ENCODE measurements at regions not wholly inside any gene's neighbourhood (a gene's known extent, or its start where the extent isn't known, plus 50 kb on each side); places are given as distances from the start of the nearest gene placed in this dataset.

DNA sequence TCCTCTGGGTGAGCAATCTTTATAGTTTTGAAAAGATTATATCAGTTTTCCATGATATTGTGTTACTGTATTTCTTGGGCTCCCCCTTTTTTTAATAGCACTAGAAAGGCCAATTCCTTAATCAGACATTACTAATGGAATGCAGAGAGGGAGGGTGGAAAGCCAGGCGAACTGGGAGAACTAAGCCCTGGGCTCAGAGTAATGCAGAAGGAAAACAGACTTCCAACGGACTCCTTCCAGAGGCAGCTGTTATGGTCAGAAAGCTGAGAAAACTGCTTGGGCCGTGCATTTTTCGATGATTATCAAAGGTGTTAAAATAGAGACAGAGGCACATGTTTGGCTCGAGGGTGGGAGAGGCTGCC, 206.3 kb downstream of the FOXD2 start:
- DNase-seq (ENCODE audit: low read depth in 1 of 2, low spot score in 2 of 2) (no peak), FAIRE-seq (no peak)
- H3K23ac ChIP-seq (ENCODE audit: insufficient read length), result no peak overlapping the region
- H3K4me1 ChIP-seq (replicated peaks in 1 of 4; ENCODE audit: control insufficient read depth in 3 of 4, insufficient read depth in 4 of 4, low read length in 3 of 4), result no peaks in the 10 kb centered on the region
- no peak overlapping the region for H4K5ac ChIP-seq (ENCODE audit: insufficient read length, low read depth, low read length)
- no peak overlapping the region for H2BK15ac ChIP-seq (ENCODE audit: low read length)
- no peak for TF ChIP-seq SIX5 (IDR thresholded peaks at IDR 0.05; ENCODE audit: low read depth, low read length)
- TF ChIP-seq BACH1 (IDR thresholded peaks at IDR 0.05; ENCODE audit: low read length), result no peak
- no peak for TF ChIP-seq CEBPB (IDR thresholded peaks at IDR 0.05; ENCODE audit: low read depth, low read length)
- TF ChIP-seq SRF (IDR thresholded peaks at IDR 0.05; ENCODE audit: low read depth, low read length), result peak; percentile 43; the same call in 1 of the 2 replicates
- TF ChIP-seq FOSL1 (IDR thresholded peaks at IDR 0.05; ENCODE audit: insufficient read depth, low read depth, low read length), result no peak
- TF ChIP-seq, protein P1, sequence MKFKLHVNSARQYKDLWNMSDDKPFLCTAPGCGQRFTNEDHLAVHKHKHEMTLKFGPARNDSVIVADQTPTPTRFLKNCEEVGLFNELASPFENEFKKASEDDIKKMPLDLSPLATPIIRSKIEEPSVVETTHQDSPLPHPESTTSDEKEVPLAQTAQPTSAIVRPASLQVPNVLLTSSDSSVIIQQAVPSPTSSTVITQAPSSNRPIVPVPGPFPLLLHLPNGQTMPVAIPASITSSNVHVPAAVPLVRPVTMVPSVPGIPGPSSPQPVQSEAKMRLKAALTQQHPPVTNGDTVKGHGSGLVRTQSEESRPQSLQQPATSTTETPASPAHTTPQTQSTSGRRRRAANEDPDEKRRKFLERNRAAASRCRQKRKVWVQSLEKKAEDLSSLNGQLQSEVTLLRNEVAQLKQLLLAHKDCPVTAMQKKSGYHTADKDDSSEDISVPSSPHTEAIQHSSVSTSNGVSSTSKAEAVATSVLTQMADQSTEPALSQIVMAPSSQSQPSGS (IDR thresholded peaks at IDR 0.05; ENCODE audit: low read length), result no peak
- no peak for TF ChIP-seq SIRT6 (IDR thresholded peaks at IDR 0.05; ENCODE audit: low read length)
- H2AFZ ChIP-seq (ENCODE audit: low read length), result no peak overlapping the region
- H3K27ac ChIP-seq (ENCODE audit: low read depth, low read length), result no peak overlapping the region
- no peaks in the 10 kb centered on the region for H3K79me1 ChIP-seq (ENCODE audit: low read depth, low read length)
- H3K36me3 ChIP-seq (ENCODE audit: control insufficient read depth in 2 of 4, insufficient read depth in 4 of 4, low read length in 3 of 4), result no peaks in the 10 kb centered on the region
- H2AK5ac ChIP-seq (ENCODE audit: low read depth, low read length), result no peak overlapping the region
- H4K8ac ChIP-seq (ENCODE audit: extremely low read depth, insufficient read depth, low read length), result no peak overlapping the region
- no peak overlapping the region for H2BK20ac ChIP-seq (ENCODE audit: low read length)
- H3K4ac ChIP-seq (replicated peaks; ENCODE audit: insufficient read length, low read depth, low read length), result no peak overlapping the region
- H3K4me2 ChIP-seq (ENCODE audit: insufficient read depth in 1 of 2, low read depth in 2 of 2, low read length in 2 of 2), result no peak overlapping the region
- H2BK5ac ChIP-seq (ENCODE audit: low read depth, low read length), result no peak overlapping the region
- 93% methylated on average over 5 of the region's 5 CpGs; no CpG with 5 or more reads in 1 of the 2 experiments for WGBS, 2 experiments (ENCODE audit: extremely low coverage in 1 of 2, insufficient coverage in 1 of 2, insufficient read length in 1 of 2, insufficient replicate concordance in 2 of 2, low coverage in 1 of 2, low lambda C conversion rate in 2 of 2, missing lambda C conversion rate in 1 of 2)
- no peak overlapping the region for H3K56ac ChIP-seq (replicated peaks; ENCODE audit: insufficient read length, low read depth, low read length)
- no peak overlapping the region for H3K18ac ChIP-seq (ENCODE audit: extremely low read depth, low read length)
- no peak overlapping the region for H3K14ac ChIP-seq (ENCODE audit: insufficient read length)
- H3K27me3 ChIP-seq (replicated peaks in 1 of 4; ENCODE audit: control insufficient read depth in 3 of 4, extremely low read depth in 1 of 4, insufficient read depth in 3 of 4, low read length in 3 of 4), result peaks cover 0 to 3% (median 0%) of the 10 kb centered on the region in 4 experiments; a peak in 1 of 7 replicates
- ChIA-PET CTCF (ENCODE audit: partially characterized antibody) (interaction anchor here (0.9 to 3.1 kb wide), 6 partner anchors 11 to 97 kb away, joined by 3 to 12 read pairs (median 3); no protein-coding TSS in a partner anchor), POLR2A (ENCODE audit: partially characterized antibody) (interaction anchor here (0.6 kb wide), 1 partner anchor 465 kb away, joined by 3 read pairs; no protein-coding TSS in a partner anchor)
- no peak overlapping the region for H3K4me3 ChIP-seq (ENCODE audit: extremely low read depth in 1 of 4, insufficient read depth in 2 of 4, low read depth in 3 of 4, low read length in 4 of 4)
- H3K9me3 ChIP-seq (ENCODE audit: insufficient read depth in 2 of 2, low read depth in 1 of 2, low read length in 1 of 2), result no peaks in the 10 kb centered on the region
- no peaks in the 10 kb centered on the region for H3K79me2 ChIP-seq (ENCODE audit: control insufficient read depth in 1 of 2, insufficient read depth in 2 of 2, low read length in 2 of 2)
- H2BK120ac ChIP-seq (replicated peaks; ENCODE audit: low read depth, low read length), result no peak overlapping the region
- H2BK12ac ChIP-seq (ENCODE audit: low read depth, low read length), result no peak overlapping the region
- no peak overlapping the region for H4K91ac ChIP-seq (replicated peaks; ENCODE audit: insufficient read length, low read length)
- H4K20me1 ChIP-seq (replicated peaks in 1 of 2; ENCODE audit: control insufficient read depth in 1 of 2, insufficient read depth in 2 of 2, low read length in 2 of 2), result no peaks in the 10 kb centered on the region
- H3K23me2 ChIP-seq (ENCODE audit: low read depth, low read length), result no peaks in the 10 kb centered on the region
- H3K9ac ChIP-seq (replicated peaks in 1 of 4; ENCODE audit: extremely low read depth in 1 of 4, low read depth in 3 of 4, low read length in 3 of 4), result no peak overlapping the region

Measured in H1 (cell line).